DOHH2 (cell line): ENCODE measurements at regions not wholly inside any gene's neighbourhood (a gene's known extent, or its start where the extent isn't known, plus 50 kb on each side); places are given as distances from the start of the nearest gene placed in this dataset.

Experiments used
- EZH2phosphoT487 ChIP-seq: fragments of 200-600 bp; sonication (generic); IDR thresholded peaks from 2 replicates; pipeline ENCODE4 v1.6.1; 2017; ENCODE audit warnings: borderline replicate concordance, mild to moderate bottlenecking, antibody characterized with exemption, low read length, moderate library complexity, mixed read lengths
- TF ChIP-seq, protein P1 (sequence below): fragments of 200-600 bp; sonication (generic); IDR thresholded peaks from one replicate; pipeline ENCODE4 v1.5.1; 2014; ENCODE audit warnings: antibody characterized with exemption, mild to moderate bottlenecking, low read depth, low read length; ENCODE audit not compliant: poor library complexity, severe bottlenecking

DNA sequence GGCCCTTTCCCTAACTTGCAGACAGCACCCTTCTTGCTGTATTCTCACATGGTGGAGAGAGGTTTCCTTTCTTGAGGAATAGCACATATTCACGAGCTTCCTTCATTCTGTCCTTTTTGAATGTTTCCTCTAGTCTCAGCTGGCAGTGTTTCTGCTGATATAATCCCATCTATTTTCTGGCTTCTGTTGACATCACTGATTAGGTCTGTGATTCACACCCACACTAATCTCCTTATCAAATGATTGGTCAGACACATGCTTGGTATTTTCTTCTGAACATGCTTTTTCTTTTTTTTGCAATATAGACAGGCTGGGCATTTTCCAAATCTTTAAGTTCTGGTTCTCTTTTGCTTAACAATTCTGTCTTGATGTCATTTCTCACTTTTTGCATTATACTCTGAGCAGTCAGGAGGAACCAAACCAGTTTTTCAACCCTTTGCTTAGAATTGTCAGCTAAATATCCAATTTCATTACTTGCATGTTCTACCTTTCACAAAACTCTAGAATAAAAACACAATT is 65.4 kb downstream of the OXSM start:
- TF ChIP-seq, protein P1, sequence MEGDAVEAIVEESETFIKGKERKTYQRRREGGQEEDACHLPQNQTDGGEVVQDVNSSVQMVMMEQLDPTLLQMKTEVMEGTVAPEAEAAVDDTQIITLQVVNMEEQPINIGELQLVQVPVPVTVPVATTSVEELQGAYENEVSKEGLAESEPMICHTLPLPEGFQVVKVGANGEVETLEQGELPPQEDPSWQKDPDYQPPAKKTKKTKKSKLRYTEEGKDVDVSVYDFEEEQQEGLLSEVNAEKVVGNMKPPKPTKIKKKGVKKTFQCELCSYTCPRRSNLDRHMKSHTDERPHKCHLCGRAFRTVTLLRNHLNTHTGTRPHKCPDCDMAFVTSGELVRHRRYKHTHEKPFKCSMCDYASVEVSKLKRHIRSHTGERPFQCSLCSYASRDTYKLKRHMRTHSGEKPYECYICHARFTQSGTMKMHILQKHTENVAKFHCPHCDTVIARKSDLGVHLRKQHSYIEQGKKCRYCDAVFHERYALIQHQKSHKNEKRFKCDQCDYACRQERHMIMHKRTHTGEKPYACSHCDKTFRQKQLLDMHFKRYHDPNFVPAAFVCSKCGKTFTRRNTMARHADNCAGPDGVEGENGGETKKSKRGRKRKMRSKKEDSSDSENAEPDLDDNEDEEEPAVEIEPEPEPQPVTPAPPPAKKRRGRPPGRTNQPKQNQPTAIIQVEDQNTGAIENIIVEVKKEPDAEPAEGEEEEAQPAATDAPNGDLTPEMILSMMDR: no peak
- no peak for TF ChIP-seq EZH2phosphoT487
